ENCODE measurements at regions not wholly inside any gene's neighbourhood (a gene's known extent, or its start where the extent isn't known, plus 50 kb on each side); places are given as distances from the start of the nearest gene placed in this dataset.

- TF ChIP-seq, protein P1, sequence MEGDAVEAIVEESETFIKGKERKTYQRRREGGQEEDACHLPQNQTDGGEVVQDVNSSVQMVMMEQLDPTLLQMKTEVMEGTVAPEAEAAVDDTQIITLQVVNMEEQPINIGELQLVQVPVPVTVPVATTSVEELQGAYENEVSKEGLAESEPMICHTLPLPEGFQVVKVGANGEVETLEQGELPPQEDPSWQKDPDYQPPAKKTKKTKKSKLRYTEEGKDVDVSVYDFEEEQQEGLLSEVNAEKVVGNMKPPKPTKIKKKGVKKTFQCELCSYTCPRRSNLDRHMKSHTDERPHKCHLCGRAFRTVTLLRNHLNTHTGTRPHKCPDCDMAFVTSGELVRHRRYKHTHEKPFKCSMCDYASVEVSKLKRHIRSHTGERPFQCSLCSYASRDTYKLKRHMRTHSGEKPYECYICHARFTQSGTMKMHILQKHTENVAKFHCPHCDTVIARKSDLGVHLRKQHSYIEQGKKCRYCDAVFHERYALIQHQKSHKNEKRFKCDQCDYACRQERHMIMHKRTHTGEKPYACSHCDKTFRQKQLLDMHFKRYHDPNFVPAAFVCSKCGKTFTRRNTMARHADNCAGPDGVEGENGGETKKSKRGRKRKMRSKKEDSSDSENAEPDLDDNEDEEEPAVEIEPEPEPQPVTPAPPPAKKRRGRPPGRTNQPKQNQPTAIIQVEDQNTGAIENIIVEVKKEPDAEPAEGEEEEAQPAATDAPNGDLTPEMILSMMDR (conservative IDR thresholded peaks at IDR 0.05): no peak
- no peak for TF ChIP-seq EZH2 (IDR thresholded peaks at IDR 0.05; ENCODE audit: low read depth)
These were observed 152.8 kb upstream of the TMEFF2 start for GRCh38 chr2:192347542-192347941.

Measured in PC-9 (cell line).